Endothelial cell of umbilical vein (primary cell): ENCODE measurements at regions not wholly inside any gene's neighbourhood (a gene's known extent, or its start where the extent isn't known, plus 50 kb on each side); places are given as distances from the start of the nearest gene placed in this dataset.

ENCODE experiments used
- BruUV-seq: library from RNA; stranded (reverse); fragments of 400-500 nt; replicated peaks from 2 replicates; lab custom pipeline; 2021; lab: Mats Ljungman, UMichigan
- CTCF ChIA-PET: fragments of 300-600, 350-600 bp; sonication (Branson Sonifier 250); formaldehyde crosslinking; loops from one replicate; lab custom pipeline; 2021; ENCODE audit warnings: antibody characterized with exemption, inconsistent platforms; lab: Charles Lee
- POLR2A ChIA-PET: fragments of 300-600, 350-600 bp; sonication (Branson Sonifier 250); formaldehyde crosslinking; loops from one replicate; lab custom pipeline; 2021; ENCODE audit warnings: antibody characterized with exemption, inconsistent platforms; lab: Charles Lee
- DNase-seq: peaks from one replicate; pipeline ENCODE4 v3.0.0-alpha.2; 2011; ENCODE audit warnings: low read depth, low spot score
- FAIRE-seq: peaks from 2 replicates; lab custom pipeline; 2011; peaks lifted over from hg19 to GRCh38; lab: Jason Lieb, UNC
- H2AFZ ChIP-seq: 2 replicates; pipeline ENCODE4 v1.6.0; 2012; ENCODE audit warnings: low read depth, low read length, control low read depth, inconsistent platforms
- H3K27ac ChIP-seq: 2 replicates; pipeline ENCODE4 v1.5.1; 2011; ENCODE audit warnings: low read depth, mild to moderate bottlenecking, control low read depth, low read length, moderate library complexity; ENCODE audit not compliant: insufficient read depth
- H3K27me3 ChIP-seq, 2 experiments: 2 replicates each; pipeline versions ENCODE4 v1.6.0 to v1.6.1; 2011; ENCODE audit warnings: low read length in 2 of 2, mixed read lengths in 1 of 2; ENCODE audit not compliant: control insufficient read depth in 2 of 2, insufficient read depth in 2 of 2
- H3K36me3 ChIP-seq, 2 experiments: 2 replicates in 1 of 2; 3 replicates in 1 of 2; pipeline ENCODE4 v1.5.1; 2011; ENCODE audit warnings: low read length in 2 of 2, mild to moderate bottlenecking in 1 of 2, moderate library complexity in 1 of 2; ENCODE audit not compliant: control insufficient read depth in 2 of 2, insufficient read depth in 2 of 2; ENCODE audit errors: extremely low read depth in 1 of 2
- H3K4me1 ChIP-seq: 3 replicates; pipeline ENCODE4 v1.5.1; 2011; ENCODE audit warnings: mild to moderate bottlenecking, low read length; ENCODE audit not compliant: control insufficient read depth, insufficient read depth; ENCODE audit errors: extremely low read depth
- H3K4me2 ChIP-seq: 2 replicates; pipeline ENCODE4 v1.6.1; 2011; ENCODE audit warnings: low read length, control low read depth, mixed read lengths; ENCODE audit not compliant: insufficient read depth
- H3K4me3 ChIP-seq, 3 experiments: fragments of 200-600 bp in 1 of 3; sonication (generic), shearing (Covaris generic) in 1 of 3; replicated peaks in 1 of 3; 2 replicates each; pipeline ENCODE4 v1.5.1; 2011 to 2016; ENCODE audit warnings: control low read depth in 3 of 3, low read length in 3 of 3, mild to moderate bottlenecking in 2 of 3, inconsistent platforms in 1 of 3, low read depth in 1 of 3, moderate library complexity in 1 of 3; ENCODE audit not compliant: insufficient read depth in 1 of 3
- H3K79me2 ChIP-seq: 2 replicates; pipeline ENCODE4 v1.6.0; 2012; ENCODE audit warnings: low read length, inconsistent platforms; ENCODE audit not compliant: control insufficient read depth, insufficient read depth
- H3K9ac ChIP-seq: replicated peaks from 2 replicates; pipeline ENCODE3; 2011; ENCODE audit warnings: low read length, control low read depth; ENCODE audit not compliant: insufficient read depth; ENCODE audit errors: extremely low read depth
- H3K9me1 ChIP-seq: replicated peaks from 3 replicates; pipeline ENCODE4 v1.6.0; 2011; ENCODE audit warnings: mild to moderate bottlenecking, low read length; ENCODE audit not compliant: control insufficient read depth, insufficient read depth; ENCODE audit errors: extremely low read depth
- H3K9me3 ChIP-seq: replicated peaks from 2 replicates; pipeline ENCODE4 v1.5.1; 2012; ENCODE audit warnings: low read length, inconsistent platforms; ENCODE audit not compliant: control insufficient read depth, insufficient read depth
- H4K20me1 ChIP-seq: replicated peaks from 2 replicates; pipeline ENCODE3; 2011; ENCODE audit warnings: mild to moderate bottlenecking, low read length; ENCODE audit not compliant: control insufficient read depth, insufficient read depth; ENCODE audit errors: extremely low read depth
- CTCF ChIP-seq, 2 donors: IDR thresholded peaks; 1 replicate in 1 of 2; 2 replicates in 1 of 2; pipeline ENCODE4 v1.5.1; 2011; ENCODE audit warnings: low read length in 2 of 2, mild to moderate bottlenecking in 2 of 2, moderate library complexity in 2 of 2, control low read depth in 1 of 2, inconsistent platforms in 1 of 2, low read depth in 1 of 2; ENCODE audit not compliant: insufficient read depth in 1 of 2; ENCODE audit errors: extremely low read depth in 1 of 2
- EZH2 ChIP-seq: IDR thresholded peaks from 2 replicates; pipeline ENCODE4 v1.6.1; 2012; ENCODE audit warnings: borderline replicate concordance, low read depth, mild to moderate bottlenecking, moderate library complexity, low read length, inconsistent platforms; ENCODE audit not compliant: severe bottlenecking
- FOS ChIP-seq: IDR thresholded peaks from 2 replicates; pipeline ENCODE4 v1.6.1; 2011; ENCODE audit warnings: mild to moderate bottlenecking, low read length, moderate library complexity, borderline replicate concordance; ENCODE audit not compliant: insufficient read depth
- GATA2 ChIP-seq: IDR thresholded peaks from 2 replicates; pipeline ENCODE4 v1.7.0; 2011; ENCODE audit warnings: low read depth, mild to moderate bottlenecking, moderate library complexity, mixed read lengths, low read length; ENCODE audit not compliant: insufficient read length, insufficient read depth
- JUN ChIP-seq: IDR thresholded peaks from 2 replicates; pipeline ENCODE4 v1.6.1; 2011; ENCODE audit warnings: borderline replicate concordance, low read depth; ENCODE audit not compliant: insufficient read length, insufficient read depth
- MAX ChIP-seq: IDR thresholded peaks from 2 replicates; pipeline ENCODE4 v1.6.1; 2011; ENCODE audit not compliant: insufficient read depth, insufficient read length
- MYC ChIP-seq: IDR thresholded peaks from one replicate; pipeline ENCODE4 v1.6.1; 2011; ENCODE audit warnings: mild to moderate bottlenecking, low read depth, low read length
- POLR2A ChIP-seq: IDR thresholded peaks from 2 replicates; pipeline ENCODE4 v1.6.1; 2012; ENCODE audit warnings: low read depth, mild to moderate bottlenecking, control low read depth, low read length
- POLR2AphosphoS5 ChIP-seq: IDR thresholded peaks from 2 replicates; pipeline ENCODE4 v1.6.1; 2012; ENCODE audit warnings: low read depth, mild to moderate bottlenecking, control low read depth, low read length, moderate library complexity; ENCODE audit not compliant: insufficient read depth
- dilution Hi-C: fragments of 300-500 bp; cut with MboI; formaldehyde crosslinking; loops from one replicate; pipeline ENCODE4 v1.15.0; 2019; ENCODE audit warnings: low sequenced_read_pairs; ENCODE audit not compliant: extremely low pct_ligation_motif_present
- intact Hi-C: fragments of 100-400 bp; cut with micrococcal nuclease; formaldehyde crosslinking; loops from one replicate; pipeline ENCODE4 v1.10.0; 2022

- H3K4me2 ChIP-seq = no peak overlapping the region
- H3K4me1 ChIP-seq = no peaks in the 10 kb centered on the region
- H3K9me1 ChIP-seq = no peaks in the 10 kb centered on the region
- no peaks in the 10 kb centered on the region for H4K20me1 ChIP-seq
- DNase-seq (no peak), FAIRE-seq (no peak)
- H3K9ac ChIP-seq = no peak overlapping the region
- no peaks in the 10 kb centered on the region for H3K9me3 ChIP-seq
- no peak overlapping the region for H2AFZ ChIP-seq
- TF ChIP-seq MYC (no peak), JUN (no peak), CTCF (IDR thresholded peaks at IDR 0.05; ENCODE audit: extremely low read depth in 1 of 2, insufficient read depth in 1 of 2, low read depth in 1 of 2, low read length in 2 of 2) (no peak), GATA2 (no peak)
- CTCF ChIA-PET = no interaction called here
- dilution Hi-C loops (no loop called here), intact Hi-C loops (no loop called here)
- H3K79me2 ChIP-seq = no peaks in the 10 kb centered on the region
- no TSS peak for BruUV-seq
- no peaks in the 10 kb centered on the region for H3K27me3 ChIP-seq
- H3K36me3 ChIP-seq = no peaks in the 10 kb centered on the region
- POLR2A ChIA-PET = no interaction called here
- no peak overlapping the region for H3K4me3 ChIP-seq
- no peak overlapping the region for H3K27ac ChIP-seq
Measured at GRCh38 chr18:51426996-51427395, 229.5 kb upstream of the MEX3C start.

- Histone ChIP-seq H3K9ac (no peak overlapping the region), H3K27ac (no peak overlapping the region), H3K36me3 (no peaks in the 10 kb centered on the region), H3K4me3 (no peak overlapping the region), H3K4me1 (no peaks in the 10 kb centered on the region), H2AFZ (no peak overlapping the region), H3K4me2 (no peak overlapping the region), H4K20me1 (no peaks in the 10 kb centered on the region), H3K9me1 (no peaks in the 10 kb centered on the region), H3K9me3 (no peaks in the 10 kb centered on the region), H3K27me3 (no peaks in the 10 kb centered on the region), H3K79me2 (no peaks in the 10 kb centered on the region)
- ChIA-PET CTCF (no interaction called here), POLR2A (no interaction called here)
- no peak for TF ChIP-seq MYC
- no peak for TF ChIP-seq MAX
- TF ChIP-seq EZH2 = no peak
- no peak for TF ChIP-seq FOS
- TF ChIP-seq CTCF (IDR thresholded peaks at IDR 0.05; ENCODE audit: extremely low read depth in 1 of 2, insufficient read depth in 1 of 2, low read depth in 1 of 2, low read length in 2 of 2) = no peak
- no peak for TF ChIP-seq POLR2A
- no peak for TF ChIP-seq POLR2AphosphoS5
- no peak for TF ChIP-seq JUN
- TF ChIP-seq GATA2 = no peak
- DNase-seq (no peak), FAIRE-seq (no peak)
- intact Hi-C loops = no loop called here
- no TSS peak for BruUV-seq
- dilution Hi-C loops = no loop called here
Measured at GRCh38 chr18:51429644-51430043, 232.2 kb upstream of the MEX3C start.
